HEK293T (cell line): ENCODE measurements at regions not wholly inside any gene's neighbourhood (a gene's known extent, or its start where the extent isn't known, plus 50 kb on each side); places are given as distances from the start of the nearest gene placed in this dataset.

Source experiments
- FOXK2 ChIP-seq: fragments of 450-650 bp; IDR thresholded peaks from 2 replicates; pipeline ENCODE4 v1.6.1; 2016; ENCODE audit warnings: mild to moderate bottlenecking
- FOXM1 ChIP-seq: fragments of 450-650 bp; IDR thresholded peaks from 2 replicates; pipeline ENCODE4 v1.6.1; 2017; ENCODE audit warnings: mild to moderate bottlenecking, borderline replicate concordance
- NFRKB ChIP-seq: fragments of 450-650 bp; IDR thresholded peaks from 2 replicates; pipeline ENCODE4 v1.6.1; 2016; ENCODE audit warnings: mild to moderate bottlenecking, moderate library complexity
- SP1 ChIP-seq: fragments of 450-650 bp; IDR thresholded peaks from 2 replicates; pipeline ENCODE4 v1.6.1; 2017
- SUZ12 ChIP-seq: fragments of 450-650 bp; IDR thresholded peaks from 2 replicates; pipeline ENCODE4 v1.6.1; 2016; ENCODE audit warnings: mild to moderate bottlenecking

GRCh38 chr2:157053876-157054275 is 203.6 kb upstream of the GALNT5 start:
- no peak for TF ChIP-seq NFRKB
- no peak for TF ChIP-seq SP1
- no peak for TF ChIP-seq FOXK2
- TF ChIP-seq FOXM1, result no peak
- TF ChIP-seq SUZ12, result no peak
